ENCODE measurements at regions not wholly inside any gene's neighbourhood (a gene's known extent, or its start where the extent isn't known, plus 50 kb on each side); places are given as distances from the start of the nearest gene placed in this dataset.

- in situ Hi-C loops (cut with HindIII; ENCODE audit: low pct_unique_long_range_greater_than_20kb, low sequenced_read_pairs) (no loop called here), intact Hi-C loops (cut with micrococcal nuclease; ENCODE audit: unreplicated experiment) (no loop called here)
- Histone ChIP-seq H3K9me3 (ENCODE audit: control insufficient read depth, insufficient read depth, low read depth, low read length) (no peaks in the 10 kb centered on the region), H3K36me3 (ENCODE audit: control insufficient read depth, insufficient read depth, low read length) (no peaks in the 10 kb centered on the region), H3K27ac (ENCODE audit: low read length) (no peak overlapping the region), H3K4me1 (ENCODE audit: control insufficient read depth, insufficient read depth, low read length) (no peaks in the 10 kb centered on the region), H3K27me3 (ENCODE audit: control insufficient read depth, insufficient read depth, low read length) (peaks cover 8% of the 10 kb centered on the region), H3K4me3 (ENCODE audit: low read depth in 2 of 2, low read length in 2 of 2) (no peak overlapping the region)
- no TSS peak for BruUV-seq (replicated peaks)
- POLR2A ChIA-PET: no interaction called here
- CTCF ChIA-PET: no interaction called here
- ATAC-seq (no peak), DNase-seq (ENCODE audit: low read depth, low spot score) (no peak)
- TF ChIP-seq CTCF (IDR thresholded peaks at IDR 0.05) (no peak), TCF7L2 (IDR thresholded peaks at IDR 0.05; ENCODE audit: low read depth, low read length) (no peak), POLR2AphosphoS5 (IDR thresholded peaks at IDR 0.05; ENCODE audit: low read depth, low read length) (no peak), SIN3A (IDR thresholded peaks at IDR 0.05; ENCODE audit: borderline replicate concordance, insufficient read depth, low read depth, low read length) (no peak)
These were observed 49.8 kb upstream of the OLIG2 start for GRCh38 chr21:32975811-32976431.

Data from Panc1 (cell line).